ENCODE measurements at regions not wholly inside any gene's neighbourhood (a gene's known extent, or its start where the extent isn't known, plus 50 kb on each side); places are given as distances from the start of the nearest gene placed in this dataset.
A peak's percentile ranks its signal among the peaks of the same experiment; 100 is the strongest.

GRCh38 chr6:139766796-139767195 lies 392.3 kb upstream of the CITED2 start:
- Histone ChIP-seq H3K4me1 (ENCODE audit: insufficient read depth, low read length, poor library complexity, severe bottlenecking) (peaks cover 21% of the 10 kb centered on the region), H3K4me3 (ENCODE audit: low read depth, low read length, poor library complexity, severe bottlenecking) (no peak overlapping the region), H3K9me3 (ENCODE audit: low read depth, low read length, poor library complexity, severe bottlenecking) (no peaks in the 10 kb centered on the region), H3K27ac (ENCODE audit: low read depth, low read length, poor library complexity, severe bottlenecking) (no peak overlapping the region), H3K36me3 (ENCODE audit: insufficient read depth, low read length, poor library complexity, severe bottlenecking) (no peaks in the 10 kb centered on the region), H3K27me3 (replicated peaks; ENCODE audit: insufficient read depth, low read depth, low read length, poor library complexity) (no peaks in the 10 kb centered on the region)
- no peak for DNase-seq (ENCODE audit: low spot score)
- intact Hi-C loops (cut with micrococcal nuclease; ENCODE audit: unreplicated experiment) = no loop called here
- POLR2A ChIA-PET (ENCODE audit: low non-redundant PET) = no interaction called here
- TF ChIP-seq EZH2 (IDR thresholded peaks at IDR 0.05; ENCODE audit: borderline replicate concordance, low read depth, low read length, poor library complexity, severe bottlenecking) (no peak), CTCF (conservative IDR thresholded peaks at IDR 0.05; ENCODE audit: low read depth, low read length) (no peak)
- BruUV-seq (replicated peaks) = no TSS peak
- CTCF ChIA-PET = no interaction called here

- H3K4me1 ChIP-seq (ENCODE audit: insufficient read depth, low read length, poor library complexity, severe bottlenecking) = peaks cover 21% of the 10 kb centered on the region
- intact Hi-C loops (cut with micrococcal nuclease; ENCODE audit: unreplicated experiment) = no loop called here
- DNase-seq (ENCODE audit: low spot score) = no peak
- TF ChIP-seq CTCF (conservative IDR thresholded peaks at IDR 0.05; ENCODE audit: low read depth, low read length) (no peak), EZH2 (IDR thresholded peaks at IDR 0.05; ENCODE audit: borderline replicate concordance, low read depth, low read length, poor library complexity, severe bottlenecking) (no peak)
- no peaks in the 10 kb centered on the region for H3K36me3 ChIP-seq (ENCODE audit: insufficient read depth, low read length, poor library complexity, severe bottlenecking)
- H3K9me3 ChIP-seq (ENCODE audit: low read depth, low read length, poor library complexity, severe bottlenecking) = no peaks in the 10 kb centered on the region
- BruUV-seq (replicated peaks) = no TSS peak
- POLR2A ChIA-PET (ENCODE audit: low non-redundant PET) = no interaction called here
- no peaks in the 10 kb centered on the region for H3K27me3 ChIP-seq (replicated peaks; ENCODE audit: insufficient read depth, low read depth, low read length, poor library complexity)
- CTCF ChIA-PET = no interaction called here
- H3K4me3 ChIP-seq (ENCODE audit: low read depth, low read length, poor library complexity, severe bottlenecking) = no peak overlapping the region
- no peak overlapping the region for H3K27ac ChIP-seq (ENCODE audit: low read depth, low read length, poor library complexity, severe bottlenecking)
Measured at GRCh38 chr6:139765825-139766285, 391.4 kb upstream of the CITED2 start.

- Histone ChIP-seq H3K4me1 (ENCODE audit: insufficient read depth, low read length, poor library complexity, severe bottlenecking) (peaks cover 21% of the 10 kb centered on the region), H3K27me3 (replicated peaks; ENCODE audit: insufficient read depth, low read depth, low read length, poor library complexity) (no peaks in the 10 kb centered on the region), H3K36me3 (ENCODE audit: insufficient read depth, low read length, poor library complexity, severe bottlenecking) (no peaks in the 10 kb centered on the region), H3K9me3 (ENCODE audit: low read depth, low read length, poor library complexity, severe bottlenecking) (no peaks in the 10 kb centered on the region), H3K27ac (ENCODE audit: low read depth, low read length, poor library complexity, severe bottlenecking) (peak overlapping the region; percentile 4), H3K4me3 (ENCODE audit: low read depth, low read length, poor library complexity, severe bottlenecking) (no peak overlapping the region)
- ChIA-PET CTCF (no interaction called here), POLR2A (ENCODE audit: low non-redundant PET) (interaction anchor here (0.5 to 0.6 kb wide), 2 partner anchors 247 to 393 kb away, joined by 3 to 5 read pairs; no protein-coding TSS in a partner anchor)
- DNase-seq (ENCODE audit: low spot score) = peak; percentile 64
- BruUV-seq (replicated peaks) = no TSS peak
- intact Hi-C loops (cut with micrococcal nuclease; ENCODE audit: unreplicated experiment) = no loop called here
- TF ChIP-seq CTCF (conservative IDR thresholded peaks at IDR 0.05; ENCODE audit: low read depth, low read length) (no peak), EZH2 (IDR thresholded peaks at IDR 0.05; ENCODE audit: borderline replicate concordance, low read depth, low read length, poor library complexity, severe bottlenecking) (no peak)
Measured at GRCh38 chr6:139764498-139764986, 390.1 kb upstream of the CITED2 start.

All from A673 (cell line).